A673 (cell line): ENCODE measurements at regions not wholly inside any gene's neighbourhood (a gene's known extent, or its start where the extent isn't known, plus 50 kb on each side); places are given as distances from the start of the nearest gene placed in this dataset.

Experiments used
- CTCF ChIP-seq: fragments of 300-800, 200-600 bp; sonication (generic); conservative IDR thresholded peaks from 2 replicates; pipeline ENCODE4 v1.5.1; 2017; ENCODE audit warnings: low read depth, mild to moderate bottlenecking, antibody characterized with exemption, low read length, moderate library complexity, mixed read lengths
- EZH2 ChIP-seq: fragments of 200-600 bp; sonication (generic); IDR thresholded peaks from 2 replicates; pipeline ENCODE4 v1.6.1; 2017; ENCODE audit warnings: borderline replicate concordance, low read depth, mild to moderate bottlenecking, mixed read lengths, antibody characterized with exemption, low read length; ENCODE audit not compliant: poor library complexity, severe bottlenecking

GRCh38 chr9:28203036-28203435 lies 629.8 kb upstream of the C9orf72 start:
- TF ChIP-seq CTCF, result no peak
- no peak for TF ChIP-seq EZH2
